Left ventricle myocardium inferior (tissue), 1 donor: ENCODE measurements at regions not wholly inside any gene's neighbourhood (a gene's known extent, or its start where the extent isn't known, plus 50 kb on each side); places are given as distances from the start of the nearest gene placed in this dataset.

ENCODE experiments used
- DNase-seq: peaks from one replicate; pipeline ENCODE4 v3.0.0-alpha.2; 2020
- H3K27ac ChIP-seq: fragments of 200-600 bp; replicated peaks from 2 replicates; pipeline ENCODE4 v1.8.0; 2021
- H3K27me3 ChIP-seq: fragments of 200-600 bp; 2 replicates; pipeline ENCODE4 v1.8.0; 2021; ENCODE audit warnings: low read depth
- H3K36me3 ChIP-seq: fragments of 200-600 bp; 2 replicates; pipeline ENCODE4 v1.8.0; 2021
- H3K4me1 ChIP-seq: fragments of 200-600 bp; 2 replicates; pipeline ENCODE4 v1.8.0; 2021
- H3K4me3 ChIP-seq: fragments of 200-600 bp; 2 replicates; pipeline ENCODE4 v1.8.0; 2021; ENCODE audit warnings: mild to moderate bottlenecking, moderate library complexity
- H3K9me3 ChIP-seq: fragments of 200-600 bp; replicated peaks from 2 replicates; pipeline ENCODE4 v1.8.0; 2021
- intact Hi-C: fragments of 100-400 bp; cut with micrococcal nuclease; formaldehyde crosslinking; loops from one replicate; pipeline ENCODE4 v1.11.0; 2022
- TF ChIP-seq, protein P1 (sequence below): fragments of 200-600 bp; IDR thresholded peaks from 2 replicates; pipeline ENCODE4 v1.8.0; 2021; ENCODE audit warnings: antibody characterized with exemption, mild to moderate bottlenecking, borderline replicate concordance
- donor health status: DM: no; HTN: yes; CAD: no; lungs with severe emphysema.

DNA sequence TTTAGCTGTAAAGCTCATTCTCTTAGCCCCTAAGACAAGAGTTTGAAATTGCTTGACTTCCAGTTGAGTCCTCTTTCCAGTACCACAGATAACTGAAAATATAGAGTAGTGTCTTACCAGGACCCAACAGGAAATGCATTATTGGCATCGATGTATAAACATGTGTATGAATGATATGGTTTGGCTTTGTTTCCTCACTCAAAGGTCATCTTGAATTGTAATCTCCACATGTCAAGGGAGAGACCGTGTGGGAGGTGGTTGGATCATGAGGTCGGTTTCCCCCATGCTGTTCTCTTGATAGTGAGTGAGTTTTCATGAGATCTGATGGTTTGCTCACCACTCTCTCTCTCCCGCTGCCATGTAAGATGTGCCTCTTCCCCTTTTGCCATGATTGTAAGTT, 745.0 kb downstream of the TMEM182 start:
- Histone ChIP-seq H3K27ac (no peak overlapping the region), H3K4me1 (no peaks in the 10 kb centered on the region), H3K9me3 (peaks cover 21% of the 10 kb centered on the region), H3K4me3 (no peak overlapping the region), H3K27me3 (no peaks in the 10 kb centered on the region), H3K36me3 (no peaks in the 10 kb centered on the region)
- intact Hi-C loops = no loop called here
- TF ChIP-seq, protein P1, sequence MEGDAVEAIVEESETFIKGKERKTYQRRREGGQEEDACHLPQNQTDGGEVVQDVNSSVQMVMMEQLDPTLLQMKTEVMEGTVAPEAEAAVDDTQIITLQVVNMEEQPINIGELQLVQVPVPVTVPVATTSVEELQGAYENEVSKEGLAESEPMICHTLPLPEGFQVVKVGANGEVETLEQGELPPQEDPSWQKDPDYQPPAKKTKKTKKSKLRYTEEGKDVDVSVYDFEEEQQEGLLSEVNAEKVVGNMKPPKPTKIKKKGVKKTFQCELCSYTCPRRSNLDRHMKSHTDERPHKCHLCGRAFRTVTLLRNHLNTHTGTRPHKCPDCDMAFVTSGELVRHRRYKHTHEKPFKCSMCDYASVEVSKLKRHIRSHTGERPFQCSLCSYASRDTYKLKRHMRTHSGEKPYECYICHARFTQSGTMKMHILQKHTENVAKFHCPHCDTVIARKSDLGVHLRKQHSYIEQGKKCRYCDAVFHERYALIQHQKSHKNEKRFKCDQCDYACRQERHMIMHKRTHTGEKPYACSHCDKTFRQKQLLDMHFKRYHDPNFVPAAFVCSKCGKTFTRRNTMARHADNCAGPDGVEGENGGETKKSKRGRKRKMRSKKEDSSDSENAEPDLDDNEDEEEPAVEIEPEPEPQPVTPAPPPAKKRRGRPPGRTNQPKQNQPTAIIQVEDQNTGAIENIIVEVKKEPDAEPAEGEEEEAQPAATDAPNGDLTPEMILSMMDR = no peak
- DNase-seq = no peak

DNA sequence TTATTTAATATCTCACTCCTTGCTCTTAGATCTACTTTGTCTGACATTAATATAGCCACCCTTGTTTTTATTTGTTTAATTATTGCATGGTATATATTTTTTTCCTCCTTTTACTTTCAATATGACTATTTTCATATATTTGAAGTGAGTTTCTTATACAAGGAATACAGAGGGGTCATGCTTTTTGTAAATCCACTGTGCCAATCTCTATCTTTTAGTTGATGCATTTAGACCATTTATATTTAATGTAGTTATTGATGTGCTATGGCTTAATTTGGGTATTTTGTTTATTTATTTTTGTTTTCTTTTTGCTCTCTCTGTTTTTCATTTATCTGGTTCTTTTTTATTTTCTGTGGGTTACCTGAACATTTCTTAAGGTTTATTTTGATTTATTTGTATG, 750.6 kb downstream of the TMEM182 start:
- Histone ChIP-seq H3K27ac (no peak overlapping the region), H3K9me3 (peaks cover 30% of the 10 kb centered on the region), H3K4me1 (no peaks in the 10 kb centered on the region), H3K36me3 (no peaks in the 10 kb centered on the region), H3K27me3 (no peaks in the 10 kb centered on the region), H3K4me3 (no peak overlapping the region)
- DNase-seq = no peak
- TF ChIP-seq, protein P1 = no peak
- intact Hi-C loops = no loop called here

DNA sequence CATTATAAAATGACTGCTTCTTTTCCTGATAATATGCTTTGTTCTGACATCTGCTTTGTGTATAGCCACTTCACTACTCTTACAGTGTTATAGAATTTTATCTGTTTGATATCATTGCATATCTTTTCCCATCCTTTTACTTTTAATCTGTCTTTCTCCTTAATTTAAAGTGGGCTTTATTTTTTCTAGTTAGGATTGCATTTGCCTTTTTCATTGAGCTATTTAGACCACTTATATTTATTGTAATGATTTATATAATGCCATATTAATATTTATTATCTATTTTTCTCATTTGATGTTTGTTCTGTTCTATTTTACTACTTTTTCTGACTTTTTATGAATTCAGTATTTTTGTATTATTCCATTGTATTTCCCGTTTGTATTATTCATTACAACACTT, 758.7 kb downstream of the TMEM182 start:
- Histone ChIP-seq H3K36me3 (no peaks in the 10 kb centered on the region), H3K27me3 (no peaks in the 10 kb centered on the region), H3K9me3 (peaks cover 23% of the 10 kb centered on the region), H3K4me3 (no peak overlapping the region), H3K4me1 (no peaks in the 10 kb centered on the region), H3K27ac (no peak overlapping the region)
- intact Hi-C loops = no loop called here
- no peak for DNase-seq
- TF ChIP-seq, protein P1 = no peak

DNA sequence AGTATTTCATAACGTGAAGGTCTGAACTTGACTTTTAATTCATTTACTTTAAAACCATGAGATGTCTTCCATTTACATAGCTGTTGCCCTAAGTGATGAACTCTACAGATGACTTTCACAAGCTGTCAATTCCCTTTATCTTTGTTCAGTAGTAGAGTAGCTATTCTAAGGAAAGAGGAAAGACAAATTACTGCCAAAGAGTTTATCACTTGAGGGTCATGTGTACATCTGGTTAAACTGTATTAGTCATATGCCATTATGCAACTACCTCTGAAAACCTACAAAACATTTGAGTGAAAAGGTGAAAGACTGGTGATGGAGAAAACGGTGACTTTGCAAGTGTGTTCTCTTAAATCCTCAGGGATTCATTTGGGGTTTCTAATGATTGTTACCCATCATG, 763.9 kb downstream of the TMEM182 start:
- no peaks in the 10 kb centered on the region for H3K4me1 ChIP-seq
- H3K36me3 ChIP-seq = no peaks in the 10 kb centered on the region
- intact Hi-C loops = no loop called here
- TF ChIP-seq, protein P1 = no peak
- H3K27ac ChIP-seq = no peak overlapping the region
- no peak overlapping the region for H3K4me3 ChIP-seq
- H3K27me3 ChIP-seq = no peaks in the 10 kb centered on the region
- peaks cover 16% of the 10 kb centered on the region for H3K9me3 ChIP-seq
- DNase-seq = no peak

DNA sequence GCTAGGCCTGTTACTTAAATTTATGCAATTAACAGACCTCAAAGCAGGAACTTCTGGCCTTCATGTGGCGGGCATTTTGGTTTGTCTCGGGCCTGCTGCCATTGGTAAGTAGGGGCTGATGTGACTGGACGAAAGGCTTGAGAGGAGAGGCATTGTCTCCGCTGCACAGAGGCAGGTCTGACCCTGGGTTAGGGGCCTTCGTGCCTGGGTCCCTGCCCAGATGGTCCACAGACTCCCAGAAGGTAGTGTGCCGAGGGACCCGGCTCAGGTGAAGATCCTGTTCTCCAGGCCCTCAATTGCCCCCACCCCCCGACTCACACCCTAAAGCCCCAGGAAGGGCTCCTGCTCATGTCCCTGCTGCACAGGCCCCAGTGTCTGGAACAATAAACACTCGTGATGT, 764.9 kb downstream of the TMEM182 start:
- no peaks in the 10 kb centered on the region for H3K4me1 ChIP-seq
- H3K27ac ChIP-seq = no peak overlapping the region
- peaks cover 16% of the 10 kb centered on the region for H3K9me3 ChIP-seq
- TF ChIP-seq, protein P1 = no peak
- intact Hi-C loops = no loop called here
- no peak overlapping the region for H3K4me3 ChIP-seq
- no peak for DNase-seq
- no peaks in the 10 kb centered on the region for H3K27me3 ChIP-seq
- H3K36me3 ChIP-seq = no peaks in the 10 kb centered on the region

DNA sequence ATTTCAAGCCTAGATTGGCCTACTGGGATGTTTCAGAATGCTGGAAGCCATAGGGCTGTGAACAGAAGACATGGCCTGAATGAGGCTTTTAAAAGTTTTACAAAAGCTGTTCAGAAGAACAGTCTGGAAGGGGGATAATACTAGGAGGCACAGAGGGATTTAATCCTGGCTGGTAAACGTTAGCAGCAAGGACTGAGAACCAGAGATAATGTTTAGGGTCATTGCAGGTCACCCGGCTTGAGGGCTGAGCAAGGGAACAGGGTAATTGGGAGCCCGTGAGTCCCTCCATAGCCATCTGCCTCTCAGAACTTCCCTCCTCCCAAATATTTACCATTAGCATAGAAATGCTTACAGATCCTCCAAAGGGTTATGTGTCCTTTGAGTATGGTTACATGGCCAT, 765.4 kb downstream of the TMEM182 start:
- H3K9me3 ChIP-seq = peaks cover 20% of the 10 kb centered on the region
- intact Hi-C loops = no loop called here

More for the DNA sequence above, 765.4 kb downstream of the TMEM182 start:
- no peaks in the 10 kb centered on the region for H3K36me3 ChIP-seq
- no peak overlapping the region for H3K4me3 ChIP-seq
- TF ChIP-seq, protein P1 = no peak
- no peak for DNase-seq
- H3K27me3 ChIP-seq = no peaks in the 10 kb centered on the region
- no peak overlapping the region for H3K27ac ChIP-seq
- no peaks in the 10 kb centered on the region for H3K4me1 ChIP-seq
